Stimulated activated CD8-positive, alpha-beta memory T cell treated with anti-CD3 and anti-CD28 coated beads, Interleukin-12 subunit alpha, Interleukin-12 subunit beta, amount 100 ng/mL, for 24 hours (primary cell): ENCODE measurements at regions not wholly inside any gene's neighbourhood (a gene's known extent, or its start where the extent isn't known, plus 50 kb on each side); places are given as distances from the start of the nearest gene placed in this dataset.
"Not testable (repeated sequence)": the region's sequence is repeated elsewhere in the genome, so short reads cannot be mapped to it uniquely, and the experiment has no call there.

Source experiments
- DNase-seq: peaks from one replicate; pipeline ENCODE4 v3.0.0-alpha.2; 2020; ENCODE audit errors: extremely low read depth

DNA sequence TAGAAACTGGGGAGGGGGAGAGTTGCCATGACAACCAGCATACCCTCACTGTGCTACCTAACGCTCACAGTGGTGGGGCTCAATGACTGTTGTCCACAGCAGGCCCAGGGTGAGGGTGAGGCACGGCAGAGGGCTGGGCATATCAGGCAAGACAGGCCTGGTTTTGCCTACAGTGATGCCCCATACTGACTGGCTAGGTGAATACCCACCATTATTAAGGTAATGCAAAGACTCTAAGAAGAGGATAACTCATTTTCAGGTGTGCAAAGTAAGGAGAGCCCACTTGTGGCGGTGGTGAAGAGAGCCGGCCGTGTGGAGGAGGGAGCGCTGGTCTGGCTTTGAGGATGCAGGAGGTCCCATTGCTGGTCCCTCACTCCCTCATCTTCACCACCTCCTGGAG is 422.3 kb downstream of the FUT8 start:
- no peak for DNase-seq

DNA sequence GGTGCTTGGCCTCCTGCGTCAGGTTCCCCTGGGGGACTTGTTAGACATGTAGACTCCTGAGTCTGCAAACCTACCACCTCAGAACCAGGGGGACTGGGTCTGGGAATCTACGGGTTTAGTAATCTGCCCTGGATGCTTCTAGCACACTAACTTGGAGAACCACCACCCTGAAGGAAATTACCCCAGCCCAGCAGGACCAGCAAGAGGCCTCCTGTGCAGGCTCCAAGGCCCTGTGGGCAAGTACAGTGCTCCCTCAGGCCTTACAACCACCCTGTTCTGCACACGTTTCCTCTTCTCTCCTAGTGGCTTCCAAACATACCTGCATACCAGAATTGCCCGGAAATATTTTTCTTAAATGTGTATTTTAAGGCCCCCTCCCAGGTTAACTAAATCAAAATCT is 423.0 kb downstream of the FUT8 start:
- no peak for DNase-seq

DNA sequence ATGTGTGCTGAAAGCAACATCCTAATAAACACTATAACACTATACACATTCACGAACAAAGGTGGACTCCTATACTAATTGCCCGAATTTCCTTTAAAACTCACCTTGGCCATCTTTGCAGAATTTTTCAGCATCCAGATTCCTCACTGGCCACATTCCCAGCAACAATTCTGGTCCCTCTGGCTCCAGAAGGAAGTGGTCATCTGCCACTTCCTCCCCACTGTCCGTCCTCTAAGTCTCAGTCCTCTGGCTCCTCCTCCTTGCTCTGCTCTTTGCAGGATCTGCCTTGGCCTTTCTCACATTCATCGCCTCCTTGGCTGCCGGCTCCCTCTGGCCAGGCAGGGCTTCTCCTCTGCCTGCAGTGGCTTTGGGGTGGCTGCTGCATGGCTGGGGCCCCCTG is 426.0 kb downstream of the FUT8 start:
- no peak for DNase-seq

DNA sequence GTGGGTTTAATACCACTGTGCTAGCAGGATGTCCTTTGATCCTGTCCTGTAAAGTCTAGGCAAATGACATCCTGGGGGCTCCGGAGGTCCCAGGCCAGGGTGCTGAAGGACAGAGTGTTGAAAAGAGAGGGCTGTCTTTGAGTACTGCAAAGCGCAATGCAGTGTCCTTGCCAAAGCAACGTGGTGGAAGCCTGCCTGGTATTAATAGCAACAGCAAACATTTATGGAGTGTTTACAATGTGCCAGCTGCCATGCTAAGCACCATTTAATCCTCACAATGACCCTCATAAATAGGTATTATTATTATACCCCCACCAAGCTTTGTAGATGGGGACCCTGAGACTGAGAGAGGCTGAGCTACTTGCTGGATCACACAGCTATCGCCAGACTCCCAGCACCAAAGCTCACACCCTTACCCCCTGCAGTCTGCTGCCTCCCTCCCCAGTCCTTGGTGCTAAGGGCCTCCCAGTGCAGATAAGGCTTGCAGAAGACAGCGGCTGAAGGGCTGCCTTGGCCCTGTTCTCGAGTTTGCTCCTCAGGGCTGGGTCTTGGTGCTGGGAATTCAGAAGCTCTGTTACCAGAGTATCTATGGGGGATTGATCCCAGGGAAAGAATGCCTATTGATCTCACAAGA is 427.7 kb downstream of the FUT8 start:
- no peak for DNase-seq

DNA sequence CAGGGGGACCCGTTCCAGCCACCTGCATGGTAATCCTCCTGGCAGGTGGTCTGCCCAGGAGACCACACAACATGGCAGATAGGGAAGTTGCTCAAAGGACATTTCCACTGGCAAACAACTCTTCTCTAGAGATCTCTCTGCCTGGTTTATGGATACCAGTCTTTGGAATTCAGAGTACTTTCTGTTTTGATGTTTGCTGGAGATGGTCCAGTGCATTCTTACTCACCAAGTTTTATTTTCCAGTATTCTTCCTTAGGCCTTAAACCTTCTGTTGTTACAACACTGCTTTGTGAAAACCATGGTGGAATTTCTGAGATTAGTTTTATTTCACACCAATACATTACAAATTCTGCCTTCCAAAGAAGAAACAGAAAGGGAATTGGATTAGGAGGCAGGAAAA is 428.3 kb downstream of the FUT8 start:
- DNase-seq, result no peak

DNA sequence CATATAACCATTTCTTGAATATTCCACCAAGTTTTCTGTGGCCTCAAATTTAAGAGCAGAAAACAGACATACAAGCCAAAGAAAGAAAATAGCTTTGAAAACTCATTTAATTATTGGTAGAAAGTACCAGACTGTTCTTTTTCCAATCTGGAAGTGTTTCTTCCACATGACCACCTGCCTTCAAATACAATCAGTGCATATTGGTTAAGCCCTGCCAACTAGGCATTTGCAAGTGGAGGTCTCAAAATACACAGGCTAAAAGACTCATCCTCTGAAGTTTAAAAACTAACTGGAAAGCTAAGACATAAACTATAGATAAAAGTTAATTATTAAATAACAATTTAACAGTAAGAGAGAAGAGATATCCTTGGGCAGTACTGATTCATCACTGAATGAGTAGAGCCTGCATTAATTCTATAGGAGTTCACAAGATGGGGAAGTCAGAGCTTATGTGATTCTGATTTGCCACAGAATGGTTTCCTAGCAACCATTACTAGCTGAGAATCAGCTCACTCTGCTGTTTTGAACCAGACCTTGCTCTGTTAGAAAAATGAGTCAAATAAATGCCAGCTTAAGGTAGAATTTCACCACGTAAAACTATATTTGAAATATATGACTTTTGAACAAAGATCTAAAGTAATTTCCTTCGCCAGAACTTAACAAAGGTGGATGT is 433.8 kb downstream of the FUT8 start:
- DNase-seq, result no peak

DNA sequence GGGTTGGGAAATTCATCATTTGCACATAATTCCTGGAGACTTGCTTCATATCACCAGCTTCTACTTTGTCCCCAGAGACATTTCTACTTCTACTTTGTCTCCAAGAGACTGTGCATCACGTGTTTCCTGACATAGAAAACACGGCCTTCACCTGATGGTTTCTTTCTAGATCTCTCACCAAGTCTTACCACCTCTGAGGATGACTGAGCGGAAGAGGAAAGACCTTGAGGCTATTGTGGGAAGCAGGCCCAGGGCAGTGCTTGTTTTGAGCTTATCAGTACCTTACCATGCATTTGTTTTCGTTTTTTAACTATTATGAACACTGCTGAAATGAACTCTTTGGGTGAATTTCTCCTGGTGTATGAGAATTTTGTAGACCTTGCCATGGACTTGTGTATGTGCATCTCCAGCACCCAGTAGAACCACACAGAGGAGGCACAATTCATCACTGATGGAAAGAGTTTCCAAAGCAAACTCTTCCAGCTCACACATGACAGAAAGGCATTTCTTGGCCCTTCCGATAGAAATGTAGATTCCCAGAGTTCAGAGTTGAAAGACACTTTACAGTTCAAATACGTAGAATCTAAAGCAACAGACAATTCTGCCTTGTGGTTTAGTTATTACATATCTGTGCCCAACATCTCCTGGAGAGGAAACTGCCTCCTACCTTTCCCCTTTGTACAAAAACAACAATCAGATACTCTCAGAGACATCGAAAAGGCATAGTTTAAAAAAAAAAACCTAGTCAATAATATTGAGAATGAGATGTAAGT is 434.7 kb downstream of the FUT8 start:
- DNase-seq, result no peak

DNA sequence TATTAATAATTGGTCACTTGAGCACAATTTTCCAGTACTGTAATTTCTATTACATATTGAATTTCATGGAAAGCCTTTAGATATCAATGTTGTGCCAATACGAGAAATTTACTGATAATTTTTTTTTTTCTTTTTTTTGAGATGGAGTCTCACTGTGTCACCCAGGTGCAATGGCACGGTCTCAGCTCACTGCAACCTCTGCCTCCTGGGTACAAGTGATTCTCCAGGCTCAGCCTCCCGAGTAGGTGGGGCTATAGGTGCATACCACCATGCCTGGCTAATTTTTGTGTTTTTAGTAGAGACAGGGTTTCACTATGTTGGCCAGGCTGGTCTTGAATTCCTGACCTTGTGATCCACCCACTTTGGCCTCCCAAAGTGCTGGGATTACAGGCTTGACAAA is 435.4 kb downstream of the FUT8 start:
- DNase-seq, result not testable (repeated sequence)

DNA sequence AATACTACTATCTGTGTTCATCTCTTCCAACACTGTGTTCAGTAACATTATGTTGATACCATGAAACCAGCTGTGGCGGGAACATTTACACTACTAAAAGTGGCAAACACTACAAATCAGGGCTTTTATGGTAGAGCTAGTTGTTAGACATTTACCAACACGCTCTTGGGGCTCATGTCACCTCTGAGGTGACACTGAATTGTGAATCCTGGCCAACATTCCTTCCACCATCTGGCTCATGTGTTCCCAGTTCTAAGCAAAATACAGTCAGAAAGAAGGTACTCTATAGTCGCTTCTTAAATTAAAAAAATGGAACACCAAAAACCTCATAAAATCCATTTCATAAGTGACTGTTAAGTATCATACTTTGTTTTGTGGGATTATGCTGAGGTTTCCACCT is 436.6 kb downstream of the FUT8 start:
- DNase-seq, result no peak

DNA sequence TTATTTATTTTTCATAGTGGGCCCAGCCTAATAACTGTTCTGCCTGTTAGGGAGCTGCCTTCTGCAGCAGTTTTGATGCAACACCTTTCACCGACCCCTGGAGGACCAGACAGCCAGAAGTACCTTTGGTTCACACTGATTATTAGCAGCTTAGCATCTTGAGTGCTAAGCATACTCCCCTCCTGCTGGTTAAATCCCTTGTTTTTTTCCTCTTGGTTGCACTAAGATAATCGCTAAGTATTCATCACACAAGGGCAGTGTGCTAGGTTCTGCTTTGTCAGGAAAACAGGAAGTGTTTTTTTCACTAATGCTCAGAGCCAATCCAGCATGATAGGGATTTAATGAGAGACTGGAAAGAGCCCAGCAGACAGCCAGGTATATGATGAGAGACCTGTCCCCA is 437.0 kb downstream of the FUT8 start:
- no peak for DNase-seq

DNA sequence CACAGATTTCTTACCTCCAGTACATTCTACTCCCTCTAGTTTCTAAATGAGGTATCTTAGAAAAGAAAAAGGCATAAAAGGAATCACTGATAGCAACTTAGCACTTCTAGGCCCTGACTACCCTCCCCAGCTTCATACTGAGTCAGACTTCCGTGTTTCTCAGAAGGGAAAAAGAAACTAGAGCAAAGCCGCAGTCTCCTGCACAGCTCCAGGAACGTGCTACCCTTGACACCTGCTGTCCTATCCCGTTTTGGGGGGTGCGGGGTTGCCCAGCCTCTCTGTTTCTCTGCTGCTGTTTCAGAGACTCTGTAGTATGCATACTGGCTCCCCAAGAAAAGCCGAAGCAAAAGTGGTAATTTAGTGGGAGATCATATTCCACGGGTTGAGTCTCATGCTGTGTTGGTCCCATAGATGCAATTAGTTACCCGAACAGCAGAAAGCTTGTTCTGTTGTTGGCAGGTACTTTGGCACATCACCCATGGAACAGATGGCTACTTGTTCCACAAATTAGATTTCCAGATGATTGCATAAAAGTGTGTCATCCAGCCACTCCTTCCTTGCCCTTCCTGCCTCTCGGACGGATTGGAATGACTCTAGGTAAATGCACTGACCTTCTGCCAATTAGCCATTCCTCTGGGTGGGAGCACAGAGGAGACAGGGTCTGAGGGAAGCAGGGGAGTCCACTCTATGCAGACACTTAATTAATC is 438.1 kb downstream of the FUT8 start:
- no peak for DNase-seq

DNA sequence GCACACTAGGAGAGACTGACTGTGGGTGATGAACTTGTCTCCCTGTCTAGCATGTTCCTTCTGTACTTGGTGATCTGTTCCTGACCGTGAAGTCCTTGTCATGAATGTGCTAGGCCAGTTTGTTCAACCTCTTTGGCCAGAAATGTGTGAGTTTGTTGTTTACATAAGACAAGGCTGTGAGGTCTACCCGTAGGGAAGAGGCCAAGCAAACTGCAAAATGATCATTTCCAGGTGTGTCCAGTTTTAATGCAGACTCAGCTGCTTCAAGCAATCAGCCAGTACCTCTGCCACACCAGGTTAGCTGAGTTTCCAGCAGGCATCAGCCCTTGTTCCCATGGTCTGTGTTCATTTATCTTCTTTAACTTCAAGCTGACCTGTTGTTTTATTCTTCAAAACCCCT is 440.2 kb downstream of the FUT8 start:
- no peak for DNase-seq

DNA sequence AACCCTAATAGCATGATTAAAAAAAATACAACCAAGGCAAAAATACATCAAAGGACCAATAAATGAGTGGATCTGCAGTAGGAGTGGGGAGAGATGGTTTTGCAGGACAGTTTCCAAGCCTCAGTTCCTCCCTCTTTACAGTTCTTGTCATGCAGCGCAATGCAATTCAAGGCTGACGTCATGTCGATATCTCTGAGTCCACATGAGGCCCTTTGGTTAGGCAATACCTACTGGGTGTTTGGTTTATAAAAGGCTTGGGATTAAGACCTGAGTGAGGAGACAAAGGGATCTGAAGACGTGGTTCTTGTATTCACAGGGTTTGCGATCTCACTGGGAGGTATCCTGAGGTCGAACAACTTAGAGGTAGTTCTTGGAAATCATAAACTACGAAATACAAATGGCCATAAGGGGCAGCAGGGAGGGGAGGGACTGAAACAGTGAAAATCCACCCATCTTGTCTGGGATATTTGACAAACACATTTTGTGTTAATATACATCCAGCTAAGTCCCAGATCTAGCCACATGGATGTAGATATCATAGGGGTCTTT is 441.0 kb downstream of the FUT8 start:
- no peak for DNase-seq

DNA sequence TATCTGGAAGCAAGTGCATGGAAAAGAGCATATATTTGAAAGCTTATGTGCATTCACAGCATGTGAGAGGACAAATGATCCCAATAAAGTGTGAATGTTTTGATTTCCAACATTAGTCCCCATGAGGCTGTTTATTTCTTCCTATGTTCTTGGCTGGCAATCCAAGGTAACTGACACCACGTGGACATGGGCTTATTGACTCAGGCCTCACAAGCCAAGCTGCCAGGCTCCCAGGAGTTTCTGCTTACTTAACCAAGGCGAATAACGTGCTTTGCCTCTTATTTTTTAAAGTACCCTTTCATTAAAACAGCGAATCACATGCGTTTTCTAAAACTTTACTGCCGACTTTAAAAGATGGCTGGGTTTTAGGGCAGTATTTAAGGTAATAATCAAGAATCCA is 441.7 kb downstream of the FUT8 start:
- no peak for DNase-seq

DNA sequence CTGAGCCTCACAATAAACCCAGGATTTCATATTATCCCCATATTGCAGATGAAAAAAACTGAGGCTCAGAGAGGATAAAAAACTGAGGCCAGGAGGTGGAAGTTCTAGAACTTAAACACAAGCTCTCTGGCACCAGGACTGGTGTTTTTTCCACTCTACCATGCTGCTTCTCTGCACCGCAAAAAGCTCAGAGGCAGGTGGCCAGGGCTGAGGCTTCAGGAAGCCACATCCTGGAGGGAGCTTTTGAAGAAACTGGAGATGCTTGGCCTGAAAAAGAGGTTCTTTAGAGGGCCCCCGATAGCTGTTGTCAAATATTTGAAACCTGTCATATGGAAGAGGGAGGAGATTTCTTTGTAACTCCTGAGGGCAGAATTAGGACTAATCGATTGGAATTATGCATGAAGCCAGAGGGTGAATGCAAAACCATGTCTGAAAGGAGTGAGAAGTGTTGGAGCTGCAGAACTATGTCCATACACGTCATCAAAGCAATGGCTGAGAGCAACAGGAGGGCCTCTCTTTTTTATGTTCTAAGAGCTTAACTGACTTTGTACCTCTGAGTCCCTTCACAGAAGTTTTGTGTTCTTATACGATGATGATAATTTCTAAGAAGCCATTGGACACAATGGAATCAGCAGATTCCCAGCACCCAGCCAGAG is 448.6 kb downstream of the FUT8 start:
- no peak for DNase-seq

DNA sequence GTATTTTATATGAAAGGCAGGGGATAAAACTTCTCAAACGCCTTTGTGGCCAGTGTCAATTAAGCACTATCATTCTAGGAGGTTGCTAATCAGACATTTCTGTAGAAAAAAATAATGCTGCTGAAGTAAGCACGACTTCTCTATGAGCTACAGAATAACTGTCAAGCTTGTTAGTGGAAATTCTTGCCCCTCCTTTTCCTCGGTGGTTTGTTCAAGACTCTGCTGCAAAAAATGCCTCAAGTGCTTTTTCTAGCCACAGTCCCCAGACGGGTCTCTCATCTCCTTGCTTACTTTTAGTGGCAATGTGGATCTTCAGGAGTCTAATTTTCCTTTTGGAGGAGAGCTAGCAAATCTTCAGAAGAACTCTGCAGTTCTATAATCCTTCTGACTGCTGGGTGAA is 452.0 kb downstream of the FUT8 start:
- DNase-seq, result no peak

DNA sequence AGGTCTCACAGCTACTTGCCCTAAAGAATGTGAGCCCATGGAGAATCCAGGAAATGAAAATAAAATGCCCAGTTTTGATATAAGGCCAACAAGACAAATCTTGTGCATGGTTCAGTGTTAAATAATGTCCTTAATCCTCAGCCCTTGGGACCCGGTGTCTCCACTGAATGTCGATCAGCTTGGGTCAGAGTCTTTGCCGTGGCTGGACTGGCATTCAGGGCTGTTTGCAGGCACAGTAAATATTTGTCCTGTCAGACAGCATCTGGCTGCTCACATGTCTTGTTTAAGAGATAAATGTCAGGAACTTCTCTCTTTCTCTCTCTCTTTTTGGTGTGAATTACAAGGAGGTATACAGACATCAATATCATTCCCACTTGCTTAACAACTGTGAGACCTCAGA is 452.5 kb downstream of the FUT8 start:
- DNase-seq, result no peak

DNA sequence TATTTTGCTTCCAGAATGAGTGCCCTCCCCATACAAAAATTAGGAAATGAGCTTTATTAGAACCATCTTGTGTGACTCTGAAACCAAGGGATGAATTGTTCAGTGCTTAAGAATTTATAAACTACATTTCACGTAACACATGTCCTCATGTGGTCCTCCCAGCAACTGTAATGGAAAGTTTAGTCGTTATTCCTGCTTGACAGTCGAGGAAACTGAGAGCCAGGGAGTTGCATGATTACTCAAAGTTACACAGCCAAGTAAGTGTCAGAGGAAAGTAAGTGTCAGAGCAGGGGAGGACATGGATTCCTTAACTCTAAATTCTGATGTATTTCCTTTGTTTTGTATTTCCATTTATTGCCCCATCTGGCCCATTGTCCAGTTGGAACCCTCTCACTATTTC is 453.9 kb downstream of the FUT8 start:
- no peak for DNase-seq

DNA sequence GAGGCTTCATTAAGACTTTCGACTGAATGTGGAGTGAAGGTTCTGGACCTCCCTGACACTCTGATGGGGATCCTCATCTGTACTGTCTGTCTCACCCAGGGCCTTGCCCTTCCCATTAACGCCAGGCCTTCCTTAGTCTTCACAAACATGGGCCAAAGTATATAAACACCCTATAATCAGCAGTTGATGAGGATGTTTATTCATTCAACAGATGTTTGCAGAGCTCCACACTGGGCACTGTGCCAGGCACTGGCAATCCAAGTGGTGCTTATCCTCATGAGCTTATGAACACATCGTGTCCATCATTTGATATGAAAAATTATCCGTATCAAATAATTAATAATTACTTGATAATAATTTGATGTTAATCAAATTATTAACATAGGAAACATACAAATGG is 454.4 kb downstream of the FUT8 start:
- DNase-seq, result no peak

DNA sequence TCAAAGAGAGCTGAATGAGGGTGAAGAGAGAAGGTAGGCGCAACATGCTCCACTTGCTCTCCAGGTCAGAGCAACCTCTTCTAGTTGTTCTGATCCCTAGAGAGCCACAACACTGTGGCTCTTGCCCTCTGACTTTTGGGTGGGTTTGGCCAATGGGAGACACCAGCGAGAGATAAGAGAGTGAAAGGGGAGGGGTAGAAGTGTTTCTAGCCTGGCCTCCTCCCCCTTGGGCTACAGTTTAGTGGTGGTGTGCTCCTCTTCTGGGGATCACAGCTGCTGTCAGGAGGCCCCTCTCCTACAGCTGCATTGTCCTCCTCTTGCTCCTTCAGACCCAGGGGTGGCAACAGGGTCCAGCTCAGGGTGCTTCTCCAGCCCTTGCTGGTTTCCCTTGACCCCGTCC is 454.8 kb downstream of the FUT8 start:
- DNase-seq, result no peak

DNA sequence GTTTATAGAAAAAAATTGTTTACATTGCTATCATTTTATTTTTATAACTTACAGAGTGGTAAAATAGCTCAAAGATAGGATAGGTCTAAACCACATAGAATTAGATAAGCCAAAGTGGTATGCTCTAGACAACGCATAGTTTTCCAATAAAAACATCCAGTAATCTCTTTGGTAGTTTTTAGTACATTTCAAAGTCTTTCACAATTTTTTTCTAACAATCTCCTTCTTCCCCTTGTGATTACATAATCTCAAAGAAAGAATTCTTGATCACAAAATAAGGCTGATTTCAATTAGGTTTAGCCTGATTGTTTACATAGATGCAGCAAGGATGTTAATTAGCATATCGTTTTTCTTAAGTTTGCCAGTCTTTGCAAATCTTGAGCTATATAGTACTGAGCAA is 460.0 kb downstream of the FUT8 start:
- DNase-seq, result no peak

DNA sequence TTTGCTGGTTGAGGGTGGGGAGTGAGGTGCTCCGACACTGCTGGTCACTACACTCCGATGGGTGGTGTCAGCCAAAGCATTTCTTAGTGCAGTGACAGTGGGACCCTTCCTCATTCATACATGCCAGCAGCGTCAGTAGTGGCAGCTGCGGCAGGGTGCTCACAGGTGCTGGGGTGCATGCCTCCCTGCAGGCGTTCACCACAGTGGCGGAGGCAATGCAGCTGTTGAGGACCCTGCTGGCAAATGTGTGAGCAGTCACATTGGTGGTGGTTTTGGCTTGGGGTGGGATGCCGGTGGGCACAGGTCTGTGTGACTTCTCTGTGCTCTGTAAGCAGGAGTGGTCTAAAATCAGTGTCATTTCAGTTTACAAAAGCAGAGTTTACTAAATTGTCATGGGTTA is 464.6 kb downstream of the FUT8 start:
- no peak for DNase-seq
